MCF 10A (cell line): ENCODE measurements at regions not wholly inside any gene's neighbourhood (a gene's known extent, or its start where the extent isn't known, plus 50 kb on each side); places are given as distances from the start of the nearest gene placed in this dataset.

Source experiments
- BruUV-seq: library from RNA; stranded (reverse); fragments of 400-500 nt; replicated peaks from 2 replicates; lab custom pipeline; 2021; lab: Mats Ljungman, UMichigan
- CTCF ChIA-PET: fragments of 300-600 bp; sonication (Branson Sonifier 250); formaldehyde crosslinking; extraction: SDS; loops from one replicate; lab custom pipeline; 2021; ENCODE audit warnings: antibody characterized with exemption, inconsistent platforms; lab: Yijun Ruan, JAX
- POLR2A ChIA-PET: fragments of 300-600, 350-650 bp; sonication (Branson Sonifier 250); formaldehyde crosslinking; extraction: SDS; loops from one replicate; lab custom pipeline; 2020; ENCODE audit warnings: antibody characterized with exemption, inconsistent platforms; lab: Yijun Ruan, JAX
- DNase-seq: peaks from one replicate; pipeline ENCODE4 v3.0.0-alpha.2; 2018; ENCODE audit not compliant: unreplicated experiment
- H3K27ac Mint-ChIP-seq: one replicate; pipeline ENCODE4 v1.8.0; 2022; ENCODE audit warnings: mild to moderate bottlenecking, low read depth, mixed read lengths; ENCODE audit not compliant: unreplicated experiment
- H3K27me3 Mint-ChIP-seq: one replicate; pipeline ENCODE4 v1.8.0; 2022; ENCODE audit warnings: mixed read lengths; ENCODE audit not compliant: insufficient read depth, unreplicated experiment
- H3K36me3 Mint-ChIP-seq: one replicate; pipeline ENCODE4 v1.8.0; 2022; ENCODE audit warnings: mild to moderate bottlenecking, moderate library complexity, mixed read lengths; ENCODE audit not compliant: insufficient read depth, unreplicated experiment
- H3K4me1 Mint-ChIP-seq: one replicate; pipeline ENCODE4 v1.8.0; 2022; ENCODE audit warnings: mixed read lengths; ENCODE audit not compliant: insufficient read depth, unreplicated experiment
- H3K4me3 Mint-ChIP-seq: one replicate; pipeline ENCODE4 v1.8.0; 2022; ENCODE audit warnings: mild to moderate bottlenecking, moderate library complexity, mixed read lengths; ENCODE audit not compliant: unreplicated experiment
- H3K9me3 Mint-ChIP-seq: one replicate; pipeline ENCODE4 v1.8.0; 2022; ENCODE audit warnings: mixed read lengths; ENCODE audit not compliant: unreplicated experiment
- intact Hi-C: fragments of 100-400 bp; cut with micrococcal nuclease; formaldehyde crosslinking; loops from 2 replicates; pipeline ENCODE4 v1.14.1; 2022
- TF ChIP-seq, protein P1 (sequence below): fragments of 200-600 bp; IDR thresholded peaks from one replicate; pipeline ENCODE4 v1.8.0; 2022; ENCODE audit warnings: antibody characterized with exemption, mild to moderate bottlenecking; ENCODE audit not compliant: unreplicated experiment

DNA sequence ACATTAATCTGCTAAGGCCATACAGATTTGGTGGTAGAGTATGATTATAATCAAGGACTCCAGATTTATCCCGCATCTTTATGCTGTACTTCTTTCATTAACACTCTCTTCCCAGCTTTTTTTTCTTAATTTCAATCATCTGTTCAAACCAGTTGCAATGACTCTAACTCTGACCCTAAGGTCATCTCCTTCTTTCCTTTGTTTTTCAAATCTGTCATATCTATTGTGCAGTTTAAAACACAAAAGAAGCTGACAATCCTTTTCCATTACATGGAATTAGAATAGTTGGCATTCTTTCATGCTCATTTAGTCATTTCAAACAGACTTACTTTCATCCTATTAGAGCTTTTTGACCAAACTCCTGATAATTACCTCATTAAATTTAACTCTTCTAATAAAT is 53.6 kb upstream of the GRM5 start:
- no peaks in the 10 kb centered on the region for H3K9me3 Mint-ChIP-seq
- CTCF ChIA-PET, result no interaction called here
- no peaks in the 10 kb centered on the region for H3K36me3 Mint-ChIP-seq
- H3K27ac Mint-ChIP-seq, result no peak overlapping the region
- H3K4me1 Mint-ChIP-seq, result no peaks in the 10 kb centered on the region
- intact Hi-C loops, result no loop called here
- peaks cover 43% of the 10 kb centered on the region for H3K27me3 Mint-ChIP-seq
- BruUV-seq, result no TSS peak
- TF ChIP-seq, protein P1, sequence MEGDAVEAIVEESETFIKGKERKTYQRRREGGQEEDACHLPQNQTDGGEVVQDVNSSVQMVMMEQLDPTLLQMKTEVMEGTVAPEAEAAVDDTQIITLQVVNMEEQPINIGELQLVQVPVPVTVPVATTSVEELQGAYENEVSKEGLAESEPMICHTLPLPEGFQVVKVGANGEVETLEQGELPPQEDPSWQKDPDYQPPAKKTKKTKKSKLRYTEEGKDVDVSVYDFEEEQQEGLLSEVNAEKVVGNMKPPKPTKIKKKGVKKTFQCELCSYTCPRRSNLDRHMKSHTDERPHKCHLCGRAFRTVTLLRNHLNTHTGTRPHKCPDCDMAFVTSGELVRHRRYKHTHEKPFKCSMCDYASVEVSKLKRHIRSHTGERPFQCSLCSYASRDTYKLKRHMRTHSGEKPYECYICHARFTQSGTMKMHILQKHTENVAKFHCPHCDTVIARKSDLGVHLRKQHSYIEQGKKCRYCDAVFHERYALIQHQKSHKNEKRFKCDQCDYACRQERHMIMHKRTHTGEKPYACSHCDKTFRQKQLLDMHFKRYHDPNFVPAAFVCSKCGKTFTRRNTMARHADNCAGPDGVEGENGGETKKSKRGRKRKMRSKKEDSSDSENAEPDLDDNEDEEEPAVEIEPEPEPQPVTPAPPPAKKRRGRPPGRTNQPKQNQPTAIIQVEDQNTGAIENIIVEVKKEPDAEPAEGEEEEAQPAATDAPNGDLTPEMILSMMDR, result no peak
- no peak for DNase-seq
- POLR2A ChIA-PET, result no interaction called here
- H3K4me3 Mint-ChIP-seq, result no peak overlapping the region

DNA sequence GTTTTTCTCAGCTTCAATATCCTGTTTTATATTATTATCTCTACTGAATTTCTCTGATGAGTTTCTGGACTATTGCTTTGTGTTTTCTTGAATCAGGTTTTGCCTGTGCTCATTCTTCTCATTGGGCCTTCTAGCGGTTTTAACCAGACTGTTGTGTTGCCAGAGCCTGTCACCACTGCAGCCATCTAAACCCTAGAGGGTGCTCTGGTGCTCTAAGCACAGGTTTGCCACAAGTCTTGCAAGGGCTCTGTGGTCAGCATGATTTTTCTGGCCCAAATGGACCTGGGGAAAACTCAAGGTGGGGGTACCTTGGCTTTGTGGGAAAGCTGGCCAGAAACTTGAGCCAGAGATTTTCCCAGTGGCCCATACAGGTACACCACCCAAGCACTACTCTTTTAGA is 52.4 kb upstream of the TYR start:
- Mint-ChIP-seq H3K36me3 (no peaks in the 10 kb centered on the region), H3K4me1 (no peaks in the 10 kb centered on the region), H3K27me3 (peaks cover 24% of the 10 kb centered on the region), H3K4me3 (no peak overlapping the region), H3K27ac (no peak overlapping the region), H3K9me3 (no peaks in the 10 kb centered on the region)
- no TSS peak for BruUV-seq
- CTCF ChIA-PET, result interaction anchor here (0.6 kb wide), 1 partner anchor 363 kb away, joined by 3 read pairs; no protein-coding TSS in a partner anchor
- intact Hi-C loops, result no loop called here
- POLR2A ChIA-PET, result no interaction called here
- DNase-seq, result no peak
- TF ChIP-seq, protein P1, result no peak
